ENCODE measurements at regions not wholly inside any gene's neighbourhood (a gene's known extent, or its start where the extent isn't known, plus 50 kb on each side); places are given as distances from the start of the nearest gene placed in this dataset.
"Not testable (repeated sequence)": the region's sequence is repeated elsewhere in the genome, so short reads cannot be mapped to it uniquely, and the experiment has no call there.

DNA sequence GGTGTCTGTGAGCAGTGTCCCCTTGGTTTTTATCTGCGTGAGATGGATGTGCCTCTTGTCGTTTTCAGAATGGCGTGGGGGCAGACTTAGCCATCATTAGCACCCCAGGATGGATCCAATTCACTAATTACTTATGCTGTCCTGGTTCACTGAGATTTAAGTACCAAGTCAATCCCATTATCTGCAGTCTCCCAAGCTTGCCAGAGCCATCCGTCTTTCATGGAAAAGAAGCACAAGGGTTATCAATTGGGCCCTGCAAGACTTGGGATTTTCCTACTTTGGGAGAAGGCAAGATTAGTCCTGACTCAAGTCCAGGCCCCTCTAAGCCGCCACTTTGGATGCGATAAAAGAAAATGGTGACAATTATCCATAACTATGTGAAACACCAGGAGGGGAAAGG, 404.0 kb downstream of the TMEM182 start:
- no peak for DNase-seq
- in situ Hi-C loops (cut with MboI; ENCODE audit: low pct_unique_long_range_greater_than_20kb, low sequenced_read_pairs) = loop anchor here (25.0 kb wide), 1 partner anchor 179 kb away; no protein-coding TSS in a partner anchor

DNA sequence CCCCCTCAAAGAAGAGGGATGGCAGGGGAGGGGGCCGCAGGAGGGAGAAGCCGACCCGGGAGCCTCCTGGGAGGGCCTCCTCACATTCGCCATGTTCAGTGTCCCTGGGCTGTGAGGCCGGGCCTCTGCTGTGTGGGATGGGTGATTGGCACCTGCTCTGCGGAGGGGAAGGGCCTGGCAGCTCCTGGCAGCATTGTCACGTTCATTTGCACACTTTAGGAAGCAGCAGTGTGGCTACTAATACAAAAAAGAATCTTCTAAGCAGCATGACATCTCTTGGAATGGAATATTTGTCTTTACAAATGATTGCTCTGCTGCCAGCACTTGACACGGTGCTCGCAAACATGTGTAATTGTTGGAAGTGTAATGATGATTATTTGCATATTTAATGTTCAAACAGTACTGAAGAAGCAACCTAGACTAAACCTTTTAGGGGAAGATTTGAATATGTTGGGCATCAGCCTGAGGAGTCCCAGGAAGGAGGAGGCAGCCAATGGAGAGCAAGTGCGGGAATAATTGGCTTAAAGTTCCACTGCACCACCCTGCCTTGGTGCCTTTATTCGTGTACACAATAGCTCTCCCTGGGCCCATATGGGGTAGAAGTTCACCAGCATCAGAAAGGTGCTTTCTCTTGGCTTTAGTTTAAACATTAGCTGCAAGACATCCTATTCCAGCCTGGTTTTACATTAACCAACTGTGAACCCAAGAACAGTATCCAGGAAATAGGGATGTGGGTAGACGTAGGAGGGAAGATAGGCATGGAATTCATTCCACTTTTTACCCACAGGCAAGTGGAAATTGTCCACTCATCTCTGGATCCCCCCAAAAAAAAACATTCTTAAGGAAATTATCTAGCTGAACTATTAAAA, 404.9 kb downstream of the TMEM182 start:
- in situ Hi-C loops (cut with MboI; ENCODE audit: low pct_unique_long_range_greater_than_20kb, low sequenced_read_pairs) = loop anchor here (25.0 kb wide), 1 partner anchor 179 kb away; no protein-coding TSS in a partner anchor
- no peak for DNase-seq

DNA sequence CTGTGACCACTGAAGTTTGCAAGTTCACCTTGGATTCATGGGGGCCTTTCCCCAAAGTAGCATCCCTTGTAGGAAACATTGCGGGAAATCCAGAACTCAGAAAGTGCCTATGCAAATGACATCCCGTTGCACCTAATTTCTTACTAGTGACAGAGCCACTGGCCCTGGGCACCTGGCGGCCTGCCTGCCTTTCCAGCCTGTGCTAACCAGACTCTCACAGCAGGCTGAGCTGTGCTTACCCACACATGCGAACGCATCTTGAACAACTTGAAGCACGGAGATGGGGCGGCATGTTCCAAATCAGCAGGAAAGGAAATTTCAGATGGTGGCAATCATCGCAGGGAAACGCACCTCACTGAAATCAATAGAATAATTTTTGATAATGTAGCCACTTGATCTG, 405.8 kb downstream of the TMEM182 start:
- in situ Hi-C loops (cut with MboI; ENCODE audit: low pct_unique_long_range_greater_than_20kb, low sequenced_read_pairs) = loop anchor here (25.0 kb wide), 1 partner anchor 180 kb away; no protein-coding TSS in a partner anchor
- DNase-seq = no peak

DNA sequence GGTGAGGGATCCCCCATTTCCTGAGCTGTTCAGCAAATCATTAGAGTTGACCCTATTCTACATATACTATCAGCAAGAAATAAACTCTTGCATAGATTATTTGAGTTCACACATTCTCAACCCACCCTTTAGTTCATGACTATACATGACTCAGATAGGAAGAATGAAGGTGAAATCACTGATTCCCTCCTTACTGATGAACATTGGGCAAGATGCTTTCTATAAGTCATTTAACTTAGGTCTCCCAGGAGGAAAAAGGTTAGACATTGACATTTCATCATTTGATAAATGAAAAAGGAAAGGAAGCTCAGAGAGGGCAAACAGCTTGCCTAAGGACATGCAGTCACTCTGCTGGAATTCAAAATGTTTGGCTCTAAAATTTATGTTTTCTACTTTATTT, 408.0 kb downstream of the TMEM182 start:
- in situ Hi-C loops (cut with MboI; ENCODE audit: low pct_unique_long_range_greater_than_20kb, low sequenced_read_pairs) = loop anchor here (25.0 kb wide), 1 partner anchor 183 kb away; no protein-coding TSS in a partner anchor
- DNase-seq = no peak

DNA sequence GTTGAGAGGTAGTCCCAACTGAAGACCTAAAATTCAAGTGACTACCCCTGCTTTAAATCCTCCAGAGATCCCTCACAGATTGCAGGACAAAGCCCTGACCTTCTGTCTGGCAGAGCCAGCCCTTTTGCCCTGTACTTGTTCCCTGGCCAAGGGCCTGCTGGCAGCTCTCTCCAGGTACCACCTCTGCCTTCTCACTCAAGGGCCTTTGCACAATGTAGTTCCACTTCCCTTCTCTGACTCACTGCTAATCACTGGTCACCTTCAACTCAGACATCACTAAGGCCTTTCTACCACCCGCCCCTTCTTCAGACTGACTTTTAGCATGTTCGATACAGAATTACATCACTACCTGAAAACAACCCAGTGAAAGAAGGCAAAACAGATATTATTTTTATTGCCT, 411.0 kb downstream of the TMEM182 start:
- in situ Hi-C loops (cut with MboI; ENCODE audit: low pct_unique_long_range_greater_than_20kb, low sequenced_read_pairs) = loop anchor here (25.0 kb wide), 1 partner anchor 186 kb away; no protein-coding TSS in a partner anchor
- no peak for DNase-seq

DNA sequence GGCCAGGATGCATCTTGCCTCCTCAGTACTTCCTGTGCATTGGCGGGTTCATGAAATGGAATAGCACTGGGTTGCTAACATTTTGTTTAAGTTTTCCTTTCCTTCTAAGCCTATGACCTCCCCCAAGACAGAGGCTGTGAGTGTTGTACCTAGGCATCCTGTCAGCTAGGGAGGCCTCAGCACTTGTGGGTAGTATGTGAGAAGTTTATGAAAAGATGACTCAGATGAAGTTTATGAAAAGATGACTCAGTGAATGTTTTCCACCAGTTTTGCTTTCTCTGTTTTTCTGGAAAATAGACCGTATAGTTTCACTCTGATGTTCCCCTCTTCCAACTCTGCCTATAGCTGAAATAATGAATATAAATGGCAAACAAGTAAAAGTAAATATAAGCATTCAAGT, 412.9 kb downstream of the TMEM182 start:
- in situ Hi-C loops (cut with MboI; ENCODE audit: low pct_unique_long_range_greater_than_20kb, low sequenced_read_pairs) = loop anchor here (25.0 kb wide), 1 partner anchor 187 kb away; no protein-coding TSS in a partner anchor
- DNase-seq = no peak

DNA sequence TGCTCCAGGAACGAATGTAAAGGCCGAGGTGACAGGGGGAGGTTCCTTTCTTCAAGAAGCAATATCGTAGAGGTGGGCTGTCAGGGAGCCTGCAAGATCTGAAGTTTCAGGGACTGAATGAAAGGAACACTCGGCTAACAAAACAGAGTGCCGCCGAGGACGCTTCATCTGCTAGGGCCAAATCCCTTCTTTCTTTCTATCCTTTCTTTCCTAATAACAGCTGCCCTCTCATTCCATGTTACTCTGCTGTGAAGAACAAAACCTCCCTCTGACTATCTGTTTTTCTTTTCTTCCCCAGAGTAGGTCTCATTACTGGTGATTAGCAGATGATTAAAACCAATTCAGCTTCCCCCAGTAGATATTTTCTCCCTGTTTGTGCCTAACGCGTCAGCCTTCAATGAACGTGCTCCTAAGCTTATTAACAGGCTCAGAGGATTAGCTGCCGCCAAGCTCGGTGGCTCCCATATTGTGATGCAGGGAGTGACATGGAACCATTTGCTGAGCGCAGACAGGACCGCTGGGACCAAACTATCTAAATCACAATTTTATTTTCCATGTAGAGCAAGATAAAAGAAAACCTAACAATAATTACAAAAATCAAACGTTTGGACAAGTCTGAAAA, 414.6 kb downstream of the TMEM182 start:
- in situ Hi-C loops (cut with MboI; ENCODE audit: low pct_unique_long_range_greater_than_20kb, low sequenced_read_pairs) = no loop called here
- no peak for DNase-seq

DNA sequence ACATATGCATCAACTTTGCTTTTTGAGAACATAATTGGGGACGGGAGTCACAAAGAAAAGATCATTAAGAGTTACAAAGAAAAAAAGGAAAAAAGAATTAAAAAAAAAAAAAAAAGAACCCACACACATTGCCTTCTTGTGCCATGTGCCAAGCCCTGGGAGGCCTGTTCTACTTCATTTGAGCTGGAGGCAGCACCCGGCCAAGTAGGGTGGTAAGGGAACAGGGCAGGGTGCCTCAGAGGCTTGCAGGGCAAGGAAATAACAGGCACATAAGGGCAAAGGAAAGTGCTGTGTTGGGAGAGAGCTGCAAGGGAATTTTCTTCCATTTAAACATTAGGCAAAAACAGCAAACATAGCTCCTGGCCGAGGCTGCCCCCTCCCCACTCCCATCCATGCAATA, 418.0 kb downstream of the TMEM182 start:
- in situ Hi-C loops (cut with MboI; ENCODE audit: low pct_unique_long_range_greater_than_20kb, low sequenced_read_pairs) = no loop called here
- no peak for DNase-seq

DNA sequence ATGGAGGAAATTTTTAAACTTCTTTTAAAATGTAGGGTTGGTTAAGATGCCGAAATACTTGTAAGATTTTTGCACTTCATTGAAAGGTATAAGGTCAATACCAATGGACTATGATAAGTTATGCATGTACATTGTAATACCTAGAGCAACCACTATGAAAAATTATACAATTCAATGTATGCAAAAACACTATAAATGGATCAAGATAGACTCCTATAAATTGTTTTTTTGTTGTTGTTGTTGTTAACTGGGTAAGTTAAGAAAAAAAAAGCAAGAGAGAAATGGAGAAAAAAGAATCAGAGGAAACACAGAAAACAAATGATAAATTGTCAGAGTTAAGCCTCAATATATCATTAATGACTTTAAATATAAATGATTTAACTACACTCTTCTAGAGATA, 421.2 kb downstream of the TMEM182 start:
- DNase-seq = no peak
- in situ Hi-C loops (cut with MboI; ENCODE audit: low pct_unique_long_range_greater_than_20kb, low sequenced_read_pairs) = no loop called here

DNA sequence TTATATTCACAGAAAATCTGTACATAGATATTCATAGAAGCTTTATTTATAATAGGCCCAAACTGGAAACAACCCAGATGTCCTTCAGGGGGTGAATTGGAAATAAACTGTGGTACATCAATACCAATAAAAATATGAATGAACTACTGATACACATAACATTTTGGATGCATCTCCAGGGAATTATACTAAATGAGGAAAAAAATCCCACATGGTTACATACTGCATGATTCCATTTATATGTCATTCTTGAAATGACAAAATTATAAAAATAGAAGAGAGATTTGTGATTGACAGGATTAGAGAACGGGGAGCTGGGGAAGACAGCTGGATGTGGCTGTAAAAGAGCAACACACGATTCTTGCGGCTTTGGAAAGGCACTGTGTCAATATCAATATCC, 435.0 kb downstream of the TMEM182 start:
- in situ Hi-C loops (cut with MboI; ENCODE audit: low pct_unique_long_range_greater_than_20kb, low sequenced_read_pairs) = no loop called here
- no peak for DNase-seq

DNA sequence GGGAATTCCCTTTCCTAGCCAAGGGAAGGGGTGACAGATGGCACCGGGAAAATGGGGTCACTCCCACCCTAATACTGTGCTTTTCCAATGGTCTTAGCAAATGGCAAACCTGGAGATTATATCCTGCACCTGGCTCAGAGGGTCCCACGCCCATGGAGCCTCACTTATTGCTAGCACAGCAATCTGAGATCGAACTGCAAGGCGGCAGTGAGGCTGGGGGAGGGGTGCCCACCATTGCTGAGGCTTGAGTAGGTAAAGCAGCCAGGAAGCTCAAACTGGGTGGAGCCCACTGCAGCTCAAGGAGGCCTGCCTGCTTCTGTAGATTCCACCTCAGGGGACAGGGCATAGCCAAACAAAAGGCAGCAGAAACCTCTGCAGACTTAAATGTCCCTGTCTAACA, 438.9 kb downstream of the TMEM182 start:
- in situ Hi-C loops (cut with MboI; ENCODE audit: low pct_unique_long_range_greater_than_20kb, low sequenced_read_pairs); DNase-seq: not testable (repeated sequence)

DNA sequence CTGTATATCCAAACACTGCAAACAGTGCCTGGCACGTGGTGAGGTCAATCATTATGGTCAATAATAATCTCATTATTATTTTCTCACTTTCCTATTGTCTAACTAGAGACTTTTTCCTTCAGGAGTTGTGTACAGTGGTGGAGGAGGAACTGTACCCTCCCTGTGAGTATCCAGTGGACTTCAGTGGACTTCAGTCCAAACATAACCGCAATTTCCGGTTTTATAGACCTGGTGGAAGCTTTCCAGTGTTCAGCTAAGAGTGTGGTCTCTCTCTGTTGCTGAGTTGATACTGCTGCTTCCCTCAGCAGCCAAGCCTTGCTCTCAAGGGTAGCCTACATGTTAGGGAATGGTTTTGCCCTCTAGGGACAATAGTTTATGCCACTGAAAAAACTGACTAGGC, 447.1 kb downstream of the TMEM182 start:
- DNase-seq = peak; percentile 4
- in situ Hi-C loops (cut with MboI; ENCODE audit: low pct_unique_long_range_greater_than_20kb, low sequenced_read_pairs) = no loop called here

DNA sequence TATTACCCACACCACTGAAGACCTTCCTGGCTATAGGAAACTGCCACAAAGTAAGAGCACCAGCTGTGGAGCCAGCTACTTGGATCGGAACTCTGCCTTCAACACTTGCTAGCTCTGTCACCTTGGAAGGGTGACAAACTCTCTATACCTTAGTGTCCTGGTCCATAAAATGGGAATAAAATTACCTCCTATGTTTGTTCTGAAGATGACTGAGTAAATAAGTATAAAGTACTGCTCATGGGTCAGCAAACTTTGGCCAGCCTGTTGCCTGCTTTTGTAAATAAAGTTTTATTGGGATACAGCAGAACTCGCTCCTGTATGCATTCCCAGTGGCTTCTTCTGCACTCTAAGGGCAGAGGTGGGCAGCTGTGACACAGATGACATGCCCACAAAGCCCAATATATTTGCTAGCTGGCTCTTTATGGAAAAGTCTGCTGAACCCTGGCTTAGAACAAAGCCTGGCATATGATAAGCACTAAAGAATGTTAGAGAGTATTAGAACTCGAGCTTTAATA, 451.3 kb downstream of the TMEM182 start:
- in situ Hi-C loops (cut with MboI; ENCODE audit: low pct_unique_long_range_greater_than_20kb, low sequenced_read_pairs) = no loop called here
- DNase-seq = no peak

DNA sequence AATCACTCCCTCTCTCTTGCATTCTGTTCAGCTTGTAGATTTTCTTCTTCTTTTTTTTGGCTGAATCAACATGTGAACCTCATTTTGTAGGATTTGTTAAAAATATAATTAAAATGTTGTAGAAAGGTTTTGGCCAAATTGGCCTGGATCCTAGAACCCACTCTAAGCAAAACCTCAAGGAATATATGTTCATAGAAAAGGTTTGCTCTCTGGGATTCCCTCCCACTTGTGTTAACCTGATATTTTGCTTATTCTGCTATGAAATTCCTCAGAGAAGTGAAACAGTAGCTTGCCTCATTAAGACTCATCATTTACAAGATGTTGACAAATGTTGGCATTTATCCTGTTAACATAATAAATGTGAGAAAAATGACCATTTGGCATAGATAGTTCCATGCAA, 456.7 kb downstream of the TMEM182 start:
- in situ Hi-C loops (cut with MboI; ENCODE audit: low pct_unique_long_range_greater_than_20kb, low sequenced_read_pairs) = no loop called here

DNA sequence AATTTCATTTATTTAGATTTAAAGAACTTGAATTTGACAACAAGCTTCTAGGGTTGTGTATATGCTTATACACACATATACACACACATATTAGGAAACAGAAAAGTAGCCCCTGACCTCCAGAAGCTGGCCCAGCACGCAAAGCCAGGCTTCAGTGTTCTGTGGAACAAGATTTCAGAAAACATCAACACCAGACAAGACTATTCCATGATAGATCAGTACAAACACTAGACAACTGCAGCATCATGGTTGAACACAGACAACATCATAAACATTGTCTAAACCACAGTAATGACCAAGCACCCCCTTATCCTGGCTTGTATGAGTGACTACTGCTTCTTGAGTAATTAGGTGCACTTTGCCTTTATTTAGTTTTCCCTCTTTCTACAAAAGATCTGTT, 457.6 kb downstream of the TMEM182 start:
- no peak for DNase-seq
- in situ Hi-C loops (cut with MboI; ENCODE audit: low pct_unique_long_range_greater_than_20kb, low sequenced_read_pairs) = no loop called here

More for the DNA sequence above, 456.7 kb downstream of the TMEM182 start:
- DNase-seq = no peak

DNA sequence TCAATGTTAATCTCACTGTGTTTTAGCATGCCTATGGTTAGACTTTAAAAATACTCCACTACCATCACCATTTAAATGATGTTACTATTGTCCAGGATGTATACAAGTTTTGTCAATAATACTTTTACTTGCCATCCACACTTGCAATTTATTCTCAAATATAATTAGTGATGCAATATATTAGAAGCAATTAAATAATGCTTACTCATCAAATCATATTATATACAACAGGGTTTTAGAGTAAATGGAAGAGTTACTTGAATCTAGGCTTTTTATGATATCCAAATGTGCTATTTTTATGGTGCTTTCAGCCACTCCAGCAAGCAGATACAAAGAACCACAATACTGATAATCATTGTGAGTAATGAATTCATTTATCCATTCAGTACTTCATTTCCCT, 461.1 kb downstream of the TMEM182 start:
- DNase-seq = no peak
- in situ Hi-C loops (cut with MboI; ENCODE audit: low pct_unique_long_range_greater_than_20kb, low sequenced_read_pairs) = no loop called here

DNA sequence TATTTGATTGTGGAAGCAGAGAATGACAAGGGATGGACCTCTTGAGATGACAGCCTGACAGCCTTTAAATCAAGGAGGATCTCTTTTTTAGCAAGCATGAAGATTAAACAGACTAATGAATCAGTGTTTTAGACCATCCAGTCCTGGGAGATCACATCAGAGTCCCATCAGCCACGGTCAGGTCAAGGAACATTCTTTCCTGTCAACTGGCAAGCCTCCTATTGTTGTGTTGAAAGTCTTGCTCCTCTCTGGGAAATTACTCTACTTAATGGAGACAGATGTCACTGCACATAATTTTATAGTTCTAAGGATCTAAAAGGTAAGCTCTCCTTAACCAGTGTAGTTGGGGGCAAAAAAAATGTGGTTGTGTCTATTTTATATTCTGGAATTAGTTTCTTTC, 469.0 kb downstream of the TMEM182 start:
- no peak for DNase-seq
- in situ Hi-C loops (cut with MboI; ENCODE audit: low pct_unique_long_range_greater_than_20kb, low sequenced_read_pairs) = no loop called here

DNA sequence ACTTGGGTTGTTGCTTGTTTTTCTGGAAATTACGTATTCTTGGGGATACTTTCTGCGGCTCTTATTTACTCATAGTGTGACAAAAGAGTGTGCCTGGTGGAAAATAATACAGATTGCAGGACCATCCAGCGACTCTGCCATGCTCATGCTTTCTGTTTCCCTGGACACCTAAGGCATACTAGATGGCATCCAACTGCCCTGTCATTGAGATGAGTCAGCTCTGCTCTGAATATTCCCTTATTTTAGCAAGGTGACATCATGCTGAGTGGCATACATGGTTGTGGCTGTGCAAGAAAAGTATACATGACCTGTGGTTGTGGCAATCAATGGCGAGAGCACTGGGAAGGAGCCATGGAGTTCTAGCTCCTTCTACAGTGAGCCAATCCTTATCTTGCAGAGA, 471.0 kb downstream of the TMEM182 start:
- in situ Hi-C loops (cut with MboI; ENCODE audit: low pct_unique_long_range_greater_than_20kb, low sequenced_read_pairs) = no loop called here

DNA sequence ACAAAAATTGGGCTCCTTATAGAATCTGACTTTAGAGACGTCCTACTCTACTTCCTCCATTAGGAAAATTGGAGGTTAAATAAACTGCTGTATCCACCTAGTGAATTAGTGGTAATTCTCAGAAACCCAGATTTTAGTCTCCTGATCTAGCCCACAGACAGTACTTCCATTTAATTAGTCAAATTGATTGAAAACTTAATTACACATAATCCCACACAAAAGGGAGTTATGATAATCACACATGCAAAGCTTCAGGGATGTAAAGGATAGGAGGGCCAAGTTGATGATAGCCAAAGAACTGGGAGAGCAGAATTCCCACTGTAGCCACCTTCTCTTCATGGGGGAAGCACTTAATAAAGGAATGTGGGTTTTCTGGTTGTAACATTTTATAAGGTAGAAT, 471.9 kb downstream of the TMEM182 start:
- DNase-seq = no peak
- in situ Hi-C loops (cut with MboI; ENCODE audit: low pct_unique_long_range_greater_than_20kb, low sequenced_read_pairs) = no loop called here

More for the DNA sequence above, 471.0 kb downstream of the TMEM182 start:
- DNase-seq = no peak

DNA sequence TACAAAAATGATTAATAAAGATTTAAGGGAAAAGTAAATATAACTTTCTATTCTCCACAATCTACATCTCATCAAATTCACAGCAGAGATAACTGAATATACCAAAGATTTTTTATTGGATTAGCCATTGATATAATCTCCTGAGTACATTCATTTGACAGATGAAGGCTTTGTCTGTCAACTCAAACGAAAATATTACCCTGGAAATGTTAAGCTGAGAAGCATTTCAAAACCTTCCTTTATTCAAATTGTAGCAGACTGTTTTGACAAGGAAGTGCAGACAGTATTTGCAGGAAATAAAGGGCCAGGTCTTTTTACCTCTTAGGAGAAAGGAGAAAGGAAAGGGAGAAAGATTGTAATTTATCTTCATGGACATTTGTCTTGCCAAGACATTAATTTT, 473.5 kb downstream of the TMEM182 start:
- DNase-seq = no peak
- in situ Hi-C loops (cut with MboI; ENCODE audit: low pct_unique_long_range_greater_than_20kb, low sequenced_read_pairs) = no loop called here

Data from KBM-7 (cell line).